LHCN-M2 (cell line): ENCODE measurements at regions not wholly inside any gene's neighbourhood (a gene's known extent, or its start where the extent isn't known, plus 50 kb on each side); places are given as distances from the start of the nearest gene placed in this dataset.
"Not testable (repeated sequence)": the region's sequence is repeated elsewhere in the genome, so short reads cannot be mapped to it uniquely, and the experiment has no call there.

Experiments
- DNase-seq: peaks from one replicate; pipeline ENCODE4 v3.0.0-alpha.2; 2012; ENCODE audit warnings: low read depth

DNA sequence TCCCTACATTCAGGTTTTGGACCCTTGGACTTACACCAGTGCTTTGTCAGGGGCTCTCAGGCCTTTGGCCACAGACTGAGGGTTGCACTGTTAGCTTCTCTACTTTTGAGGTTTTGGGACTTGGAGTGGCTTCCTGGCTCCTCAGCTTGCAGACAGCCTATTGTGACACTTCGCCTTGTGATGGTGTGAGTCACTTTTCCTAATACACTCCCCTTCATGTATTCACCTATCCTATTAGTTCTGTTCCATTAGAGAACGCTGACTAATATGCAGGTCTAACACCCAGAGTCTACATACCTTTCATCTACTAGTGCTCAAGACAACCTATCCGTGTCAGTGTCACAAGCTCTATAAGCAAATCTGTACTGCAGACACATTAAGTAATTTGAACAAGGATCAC lies 605.3 kb downstream of the KCNT2 start:
- no peak for DNase-seq

DNA sequence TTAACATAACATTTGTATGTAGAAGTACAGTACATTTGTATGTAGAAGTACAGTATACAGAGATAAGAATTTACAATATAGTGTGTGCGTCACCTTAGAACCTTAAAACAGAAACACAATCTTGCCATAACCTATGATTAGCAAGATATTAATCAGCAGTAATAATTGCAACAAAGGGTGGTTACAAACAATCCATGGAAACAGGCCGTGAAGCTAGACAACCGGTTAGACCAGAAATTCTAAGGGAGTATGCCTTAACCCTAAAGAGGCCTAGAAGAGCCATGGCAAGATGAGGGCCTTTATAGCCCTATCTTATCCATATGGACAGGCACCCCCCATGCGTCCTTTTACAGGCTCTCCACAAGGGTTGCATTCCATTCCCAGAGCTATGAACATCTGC lies 605.9 kb downstream of the KCNT2 start:
- not testable (repeated sequence) for DNase-seq

DNA sequence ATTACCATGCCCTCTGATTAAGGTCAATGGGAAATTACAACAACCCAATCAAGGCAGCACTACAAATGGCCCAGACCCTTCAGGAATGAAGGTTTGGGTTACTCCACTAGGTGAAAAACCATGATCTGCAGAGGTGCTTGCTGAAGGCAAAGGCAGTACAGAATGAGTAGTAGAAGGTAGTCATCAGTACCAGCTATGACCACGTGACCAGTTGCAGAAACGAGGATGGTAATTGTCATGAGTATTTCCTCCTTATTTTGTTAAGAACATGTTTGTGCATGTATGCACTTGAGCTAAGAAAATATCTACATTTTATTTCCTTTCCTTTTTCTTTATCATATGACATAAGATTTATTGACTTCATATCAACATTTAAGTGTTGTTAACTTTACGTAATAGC lies 607.1 kb downstream of the KCNT2 start:
- no peak for DNase-seq

DNA sequence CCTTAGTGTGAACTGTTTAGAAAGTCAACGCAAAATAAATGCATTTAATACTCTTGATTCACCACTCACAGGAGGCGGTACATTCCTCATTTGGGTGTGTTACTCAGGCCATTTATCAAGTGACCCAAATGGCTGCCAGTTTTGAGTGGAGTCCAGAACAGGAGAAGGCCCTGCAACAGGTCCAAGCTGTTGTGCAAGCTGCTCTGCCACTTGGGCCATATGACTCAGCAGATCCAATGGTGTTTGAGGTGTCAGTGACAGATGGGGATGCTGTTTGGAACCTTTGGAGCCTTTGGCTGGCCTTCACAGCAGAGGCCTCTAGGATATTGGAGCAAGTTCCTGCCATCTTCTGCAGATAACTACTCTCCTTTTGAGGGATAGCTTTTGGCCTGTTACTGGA lies 609.2 kb downstream of the KCNT2 start:
- no peak for DNase-seq

DNA sequence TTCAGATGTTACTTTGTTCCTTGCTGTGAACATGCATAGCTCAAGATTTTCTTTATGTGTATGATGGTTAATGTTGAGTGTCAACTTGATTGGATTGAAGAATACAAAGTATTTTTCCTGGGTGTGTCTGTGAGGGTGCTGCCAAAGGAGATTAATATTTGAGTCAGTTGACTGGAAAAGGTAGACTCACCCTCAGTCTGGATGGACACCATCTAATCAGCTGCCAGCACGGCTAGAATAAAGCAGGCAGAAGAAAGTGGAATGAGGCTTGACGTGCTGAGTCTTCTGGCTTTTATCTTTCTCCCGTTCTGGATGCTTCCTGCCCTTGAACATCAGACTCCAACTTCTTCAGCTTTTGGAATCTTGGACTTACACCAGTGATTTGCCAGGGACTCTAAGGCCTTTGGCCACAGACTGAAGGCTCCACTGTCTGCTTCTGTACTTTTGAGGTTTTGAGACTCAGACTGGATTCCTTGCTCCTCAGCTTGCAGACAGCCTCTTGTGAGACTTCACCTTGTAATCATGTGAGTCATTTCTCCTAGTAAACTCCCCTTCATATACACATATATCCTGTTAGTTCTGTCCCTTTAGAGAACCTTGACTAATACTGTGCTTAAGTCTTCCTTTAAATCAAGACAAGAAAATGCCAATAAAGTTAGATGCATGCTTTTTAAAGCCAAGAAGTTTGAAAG lies 626.6 kb downstream of the KCNT2 start:
- DNase-seq = no peak

DNA sequence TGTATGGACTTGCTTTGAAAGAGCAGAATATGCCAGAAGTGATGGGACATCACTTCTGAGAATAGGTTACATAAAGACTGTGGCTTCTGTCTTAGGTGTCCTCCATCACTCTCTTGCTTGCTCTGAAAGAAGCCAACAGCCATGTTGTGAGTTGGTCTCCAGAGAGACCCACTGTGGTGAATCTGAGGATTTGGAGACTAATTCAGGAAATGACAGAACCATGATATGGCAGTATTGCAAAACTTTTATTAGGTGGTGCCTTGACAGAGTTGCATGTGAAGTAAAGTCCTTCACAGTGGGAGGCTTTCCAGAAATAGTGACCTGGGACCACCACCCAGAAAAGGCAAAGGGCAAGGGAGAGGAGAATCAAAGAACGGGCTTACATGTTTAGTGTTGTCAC lies 628.6 kb downstream of the KCNT2 start:
- DNase-seq = no peak

DNA sequence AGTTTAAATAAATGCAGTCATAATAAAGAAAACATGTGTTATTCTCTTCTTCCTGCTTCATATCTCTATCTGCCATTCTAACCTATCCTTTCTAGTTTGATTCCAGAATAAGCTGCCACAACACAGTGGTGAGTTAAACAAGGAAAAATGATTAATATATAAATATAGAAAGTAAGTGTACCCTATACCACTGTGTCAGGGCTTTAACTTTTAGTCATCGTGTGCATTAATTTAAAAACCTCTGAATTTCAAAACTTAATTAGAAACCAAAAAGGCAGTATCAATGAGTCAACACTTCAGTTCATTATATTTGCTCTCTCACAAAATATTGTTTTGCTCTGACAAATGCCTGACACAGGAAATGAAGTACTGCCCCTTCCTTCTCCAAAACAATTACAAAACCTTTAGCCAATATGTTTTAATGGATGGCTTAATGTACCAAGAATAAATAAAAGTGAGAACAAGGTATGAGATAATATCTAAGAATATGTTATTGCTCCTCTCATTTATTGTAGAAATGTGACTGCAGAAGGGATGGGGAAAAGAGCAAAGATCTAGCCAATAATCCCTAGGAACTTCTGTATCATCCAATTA lies 634.8 kb downstream of the KCNT2 start:
- no peak for DNase-seq

DNA sequence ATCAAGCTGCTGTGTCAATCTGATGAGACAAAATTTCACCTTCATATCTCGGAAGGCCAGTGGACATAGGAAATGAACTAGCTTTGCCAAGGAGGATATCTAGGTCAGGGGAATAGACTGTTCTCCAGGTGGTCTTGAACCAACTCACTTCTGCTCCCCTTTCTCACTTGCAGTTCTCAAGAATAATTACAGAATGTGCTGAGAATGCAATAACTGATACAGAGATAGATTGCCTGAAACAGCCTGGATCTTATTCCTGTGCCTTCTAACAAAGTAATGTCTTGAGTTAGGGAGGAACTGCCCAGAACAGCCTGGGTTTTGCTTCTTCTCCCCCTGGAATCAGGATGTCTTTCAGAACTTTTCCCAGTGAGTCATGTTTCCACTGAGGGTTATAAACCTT lies 636.7 kb downstream of the KCNT2 start:
- DNase-seq = no peak

DNA sequence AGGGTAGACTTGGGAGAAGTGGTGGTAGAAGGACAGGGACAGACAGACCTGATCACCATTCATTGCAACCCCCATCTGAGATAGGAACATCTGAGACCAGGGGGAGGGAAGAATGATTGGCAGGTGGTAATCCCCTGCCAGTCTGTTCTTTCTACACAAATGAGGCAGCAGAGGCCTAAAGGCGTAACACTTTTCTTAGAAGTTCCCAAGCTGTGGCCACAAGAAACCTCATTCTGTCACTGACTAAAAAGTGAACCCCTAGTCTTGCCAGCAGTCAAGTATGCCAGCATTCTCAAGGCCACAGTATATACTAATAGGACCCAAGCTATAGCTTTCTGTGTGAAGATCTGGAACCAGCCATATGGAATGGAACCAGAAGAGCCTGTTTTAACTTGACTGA lies 638.0 kb downstream of the KCNT2 start:
- no peak for DNase-seq

DNA sequence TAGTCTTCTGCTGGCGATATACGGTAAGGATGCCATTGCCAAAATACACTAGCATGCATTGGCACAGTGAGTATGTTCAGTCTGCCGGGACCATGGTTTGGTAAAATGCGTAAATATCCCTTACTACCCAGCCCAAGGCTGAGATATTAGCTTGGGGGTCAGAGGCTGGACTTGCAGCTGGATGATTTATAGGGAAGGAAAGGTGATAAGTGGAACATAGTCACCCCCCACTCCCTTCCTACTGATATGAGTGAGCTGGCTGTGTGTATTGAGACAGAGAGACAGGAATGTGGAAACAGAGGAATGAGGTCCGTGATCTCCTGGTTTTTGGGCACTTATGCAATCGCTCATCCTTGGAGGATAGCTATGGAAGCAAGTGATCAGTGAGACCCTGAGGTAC lies 642.8 kb downstream of the KCNT2 start:
- no peak for DNase-seq

DNA sequence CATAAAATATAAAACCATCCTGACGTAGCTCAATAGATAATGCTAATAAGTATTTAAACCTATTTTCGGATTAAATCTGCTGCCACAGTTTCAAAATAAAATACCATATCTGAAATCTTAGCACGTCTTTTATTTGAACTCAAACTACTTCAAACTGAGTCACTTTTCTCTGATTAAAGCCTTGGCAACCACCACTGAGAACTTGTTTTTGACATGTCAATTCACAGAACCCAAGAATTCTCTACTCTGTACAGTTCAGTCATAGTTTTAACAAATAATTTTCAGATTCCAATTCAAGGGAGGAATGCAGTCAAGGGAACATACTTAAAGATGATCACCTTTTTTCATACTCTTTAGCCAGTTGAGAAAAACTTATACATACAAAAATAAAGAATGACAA lies 643.2 kb downstream of the KCNT2 start:
- DNase-seq = no peak

DNA sequence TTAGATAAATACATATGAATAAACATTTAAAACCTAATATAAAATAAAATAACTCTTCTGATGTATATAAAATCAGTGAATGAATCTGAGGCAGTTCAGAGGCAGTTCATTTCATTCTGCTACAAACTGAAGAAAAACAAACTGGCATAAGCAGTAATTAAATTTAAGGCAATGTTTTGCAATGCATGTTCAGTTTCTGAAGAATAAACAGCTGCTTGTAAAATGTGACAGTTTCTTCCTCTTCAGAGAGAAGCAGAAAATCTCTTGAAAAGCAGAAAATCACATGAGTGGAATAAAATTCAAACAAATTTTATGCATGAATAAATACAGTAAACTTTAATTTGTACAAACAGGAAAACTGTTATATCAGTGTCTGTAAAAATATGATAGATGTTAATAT lies 643.7 kb downstream of the KCNT2 start:
- DNase-seq = no peak

DNA sequence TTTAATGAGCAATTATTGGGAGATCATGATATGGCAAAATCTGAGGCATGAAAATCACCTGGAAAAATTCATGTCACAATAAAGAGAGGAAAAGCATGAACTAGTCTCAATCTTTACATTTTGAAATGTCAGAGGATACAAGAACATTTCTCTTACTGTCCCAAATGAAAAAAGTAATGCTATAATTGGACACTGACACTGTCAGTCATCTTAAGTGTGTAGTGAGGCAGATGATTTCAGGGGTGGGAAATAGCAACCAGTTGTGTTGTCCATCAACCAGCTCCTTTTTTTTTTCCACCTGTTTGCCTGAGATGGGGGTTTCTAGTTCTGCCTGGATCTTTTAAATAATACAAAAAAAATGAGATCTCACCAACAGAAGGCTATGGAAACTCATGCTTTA lies 646.2 kb downstream of the KCNT2 start:
- DNase-seq = peak; percentile 7

DNA sequence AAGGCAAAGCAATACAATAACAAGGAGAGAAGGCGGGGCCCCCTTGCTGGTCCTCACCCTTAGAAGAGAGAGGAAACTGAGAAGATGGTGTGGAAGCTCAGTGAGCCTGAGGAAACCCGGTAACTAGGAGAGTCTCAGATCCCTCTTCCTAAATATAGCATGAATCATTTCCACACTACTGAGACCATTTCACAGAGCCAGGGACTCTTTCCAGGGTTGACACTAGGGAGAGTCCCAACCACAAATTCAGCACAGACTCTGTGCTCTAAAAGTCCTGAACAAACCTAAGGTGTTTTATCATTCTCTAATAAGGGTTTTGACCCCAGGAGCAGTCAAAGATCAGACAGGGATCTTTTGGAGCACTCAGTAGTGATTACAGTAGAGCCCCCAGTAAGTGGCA lies 647.7 kb downstream of the KCNT2 start:
- DNase-seq = no peak

DNA sequence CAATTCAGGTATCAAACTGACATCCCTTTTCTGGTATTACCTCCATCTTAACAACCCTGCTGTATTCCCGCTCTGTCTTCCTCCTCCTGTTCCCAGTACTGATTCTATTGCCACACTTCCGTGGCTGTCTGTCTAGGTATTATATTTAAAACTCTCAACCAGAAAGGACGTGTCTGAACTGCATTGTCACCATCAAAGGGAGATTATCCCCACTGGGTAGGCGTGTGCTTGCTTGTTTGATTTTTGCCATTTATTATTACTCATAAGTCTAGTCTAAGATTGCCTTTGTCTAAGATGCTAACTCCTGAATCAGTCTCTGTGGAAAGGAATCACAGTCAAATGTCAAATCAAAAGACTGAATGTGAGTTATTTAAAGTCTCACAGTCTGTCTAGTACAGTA lies 650.1 kb downstream of the KCNT2 start:
- no peak for DNase-seq

DNA sequence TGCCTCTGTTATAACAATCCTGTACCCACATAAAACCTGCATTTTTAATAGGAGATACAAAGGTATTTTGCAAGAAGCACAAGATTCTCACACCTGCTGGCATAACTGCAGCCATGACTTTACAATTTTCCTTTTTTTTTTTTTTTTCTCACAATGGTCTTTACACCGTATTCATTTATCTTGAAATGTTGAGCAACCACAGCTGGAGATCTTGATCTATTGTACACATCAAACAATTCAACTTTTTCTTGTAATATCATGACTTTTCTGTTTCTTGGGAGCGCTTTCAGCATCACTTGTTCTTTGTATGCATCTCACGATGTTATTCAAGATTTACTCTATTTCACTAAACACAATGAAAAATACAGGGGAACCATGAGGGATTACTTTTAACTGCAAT lies 651.4 kb downstream of the KCNT2 start:
- DNase-seq = no peak

DNA sequence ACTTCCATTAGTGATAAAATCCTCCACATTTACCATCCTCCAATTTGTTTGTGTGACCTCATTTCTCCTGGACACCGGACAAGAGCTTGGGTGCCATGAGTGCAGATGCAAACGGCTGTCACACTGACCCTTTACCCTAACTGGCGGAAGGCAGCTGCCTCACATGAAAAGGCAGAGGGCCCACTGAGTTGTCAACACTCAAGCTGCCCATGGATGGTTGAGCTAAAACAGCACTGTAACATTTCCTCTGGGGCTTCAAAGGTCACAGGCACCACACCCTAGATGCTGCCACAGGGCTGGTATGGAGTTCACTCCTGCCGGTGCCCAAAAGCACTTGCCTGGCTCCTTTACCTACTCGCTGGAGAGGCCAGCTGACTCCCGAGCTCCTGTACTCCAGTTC lies 653.4 kb downstream of the KCNT2 start:
- no peak for DNase-seq

DNA sequence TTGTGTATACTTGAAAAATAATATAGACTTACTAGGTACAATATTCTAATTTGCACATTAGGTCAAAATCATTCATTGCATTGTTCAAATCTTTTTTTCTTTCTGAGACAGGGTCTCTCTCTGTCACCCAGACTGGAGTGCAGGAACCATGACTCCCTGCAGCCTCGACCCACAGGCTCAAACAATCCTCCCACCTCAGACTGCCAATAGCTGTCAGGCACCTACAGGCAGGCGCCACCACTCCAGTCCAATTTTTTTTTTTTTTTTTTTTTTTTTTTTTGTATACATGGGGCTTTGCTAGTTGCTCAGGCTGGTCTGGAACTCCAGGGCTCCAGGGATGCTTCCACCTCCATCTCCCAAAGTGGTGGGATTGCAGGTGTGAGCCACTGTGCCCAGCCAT lies 656.9 kb downstream of the KCNT2 start:
- DNase-seq = no peak

DNA sequence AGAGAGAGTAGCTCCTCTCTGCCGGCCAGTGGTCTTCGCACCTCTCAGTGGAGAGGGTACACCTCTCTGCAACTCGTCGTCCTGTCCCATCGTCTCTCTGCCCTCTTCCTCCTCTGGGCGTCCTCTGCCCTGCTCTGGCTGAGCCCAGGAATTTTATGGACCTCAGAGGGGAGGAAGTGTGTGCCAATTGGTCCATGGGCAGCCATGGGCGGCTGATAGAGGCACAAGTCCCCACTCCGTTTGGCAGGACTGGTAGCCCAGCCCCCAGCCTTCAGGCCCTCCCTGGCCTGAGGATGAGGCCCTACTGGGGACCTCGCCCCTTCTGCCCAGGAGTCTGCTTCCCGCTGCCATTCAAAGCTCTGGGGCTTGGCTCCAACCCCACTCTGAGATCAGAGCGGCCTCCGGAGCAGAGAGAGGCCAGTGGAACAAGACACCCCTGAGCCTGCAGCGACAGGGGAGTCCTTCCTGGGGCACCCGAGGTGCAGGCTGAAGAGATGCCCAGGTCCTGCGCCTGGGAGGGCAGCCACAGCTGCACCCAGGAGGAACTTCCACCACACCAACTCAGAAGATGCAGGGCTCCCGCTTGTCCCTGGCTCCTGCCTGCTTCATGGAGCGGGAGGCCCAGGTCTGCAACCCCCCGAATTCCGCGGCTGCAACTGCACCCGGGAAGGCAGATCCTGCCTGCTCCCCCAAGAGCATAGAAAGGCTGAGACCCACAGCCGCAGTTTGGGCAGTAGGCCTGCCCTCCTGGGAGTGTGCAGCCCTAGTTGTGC lies 659.9 kb downstream of the KCNT2 start:
- no peak for DNase-seq

DNA sequence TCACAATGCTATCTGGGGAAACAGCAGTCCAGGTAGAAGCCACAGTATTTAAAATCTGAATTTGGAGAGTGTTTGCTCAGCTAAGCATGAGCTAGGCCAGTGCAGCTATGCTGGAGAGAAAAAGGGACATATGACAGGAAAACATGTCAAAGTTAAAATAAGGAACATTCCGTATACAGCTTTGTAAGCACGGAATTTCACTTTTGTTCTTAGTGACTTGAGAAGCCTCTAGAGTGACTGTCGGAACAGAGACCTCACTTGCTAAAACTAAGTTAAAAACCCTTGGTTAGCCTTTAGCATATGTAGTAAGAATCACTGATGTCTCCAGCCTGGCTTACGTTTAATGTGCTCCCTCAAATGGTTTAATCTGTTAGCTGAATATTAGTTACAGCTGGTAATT lies 661.7 kb downstream of the KCNT2 start:
- DNase-seq = no peak

DNA sequence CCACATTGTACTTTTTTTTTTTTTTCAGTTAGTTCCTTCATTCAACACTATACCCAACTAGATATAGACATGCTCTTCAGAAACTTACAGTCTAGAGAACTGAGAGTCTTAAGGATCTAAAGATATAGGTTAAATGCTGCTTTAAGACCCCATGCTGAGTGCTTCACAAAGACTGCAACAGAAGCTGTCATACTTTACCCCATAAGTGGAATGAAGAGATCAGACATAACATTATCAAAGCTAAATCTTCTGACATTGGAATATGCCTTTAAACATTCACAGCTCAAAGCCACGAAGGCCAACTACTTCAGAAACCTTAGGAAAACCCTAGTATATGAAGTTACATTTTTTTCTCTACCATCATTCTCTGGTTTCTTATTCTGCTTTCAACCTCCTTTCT lies 666.4 kb downstream of the KCNT2 start:
- no peak for DNase-seq

DNA sequence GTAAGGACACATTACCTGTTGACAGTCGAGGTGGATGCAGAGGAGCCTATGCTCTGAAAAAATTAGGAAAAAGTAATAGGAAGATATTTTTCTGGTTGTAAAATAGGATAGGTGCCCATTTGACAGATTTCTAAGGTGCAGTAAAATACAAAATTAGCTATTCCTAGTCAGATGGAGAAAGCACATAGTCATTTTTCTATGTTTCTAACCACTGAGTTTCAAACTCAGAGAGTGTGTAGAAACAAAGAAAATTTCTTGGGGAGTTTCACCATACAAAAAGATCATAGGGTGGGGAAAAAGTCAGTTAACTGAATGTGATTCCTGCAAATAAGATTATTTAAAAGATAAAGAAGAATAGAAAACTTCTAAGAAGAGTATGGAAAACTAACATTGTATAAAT lies 666.9 kb downstream of the KCNT2 start:
- no peak for DNase-seq

DNA sequence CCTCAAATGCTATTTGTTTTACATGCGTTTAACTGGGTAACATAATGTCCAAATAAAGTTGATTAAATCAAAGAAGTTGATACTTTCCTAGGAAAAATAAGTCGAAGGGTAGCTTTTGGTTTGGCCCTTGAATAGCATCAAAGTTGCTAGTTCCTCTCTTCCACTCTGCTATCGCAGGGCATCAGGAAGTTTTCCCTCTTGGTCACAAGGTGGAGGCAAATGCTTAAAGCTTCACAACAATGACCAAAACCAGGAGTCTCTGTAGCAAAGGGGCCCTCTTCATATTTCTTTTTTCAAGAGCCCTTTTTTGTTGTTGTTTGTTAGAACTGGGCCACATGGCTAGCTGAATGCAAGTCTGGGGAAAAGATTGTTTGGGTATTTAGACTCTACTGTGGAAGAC lies 668.4 kb downstream of the KCNT2 start:
- DNase-seq = peak; percentile 3
